Esophagus muscularis mucosa (tissue), 4 donors: ENCODE measurements at regions not wholly inside any gene's neighbourhood (a gene's known extent, or its start where the extent isn't known, plus 50 kb on each side); places are given as distances from the start of the nearest gene placed in this dataset.

Source experiments
- DNase-seq: peaks from one replicate; pipeline ENCODE4 v3.0.0-alpha.2; 2017; ENCODE audit errors: extremely low spot score
- H3K27ac ChIP-seq, 4 donors: fragments of 200-600 bp; sonication (generic); replicated peaks in 1 of 4; 1 replicate in 3 of 4; 2 replicates in 1 of 4; pipeline ENCODE4 v1.5.1; 2016 to 2019; ENCODE audit warnings: mild to moderate bottlenecking in 1 of 4
- H3K27me3 ChIP-seq, 4 donors: fragments of 200-600 bp; sonication (generic); one replicate each; pipeline versions ENCODE4 v1.5.1 to v1.6.0; 2016 to 2019
- H3K36me3 ChIP-seq, 4 donors: fragments of 200-600 bp; sonication (generic); one replicate each; pipeline ENCODE4 v1.5.1; 2016 to 2019
- H3K4me1 ChIP-seq, 4 donors: fragments of 200-600 bp; sonication (generic); one replicate each; pipeline ENCODE4 v1.5.1; 2016 to 2019
- H3K4me3 ChIP-seq, 4 donors: fragments of 200-600 bp; sonication (generic); 1 replicate in 2 of 4; 2 replicates in 2 of 4; pipeline ENCODE4 v1.5.1; 2016 to 2019; ENCODE audit warnings: mild to moderate bottlenecking in 4 of 4, moderate library complexity in 1 of 4
- H3K9me3 ChIP-seq, 4 donors: fragments of 200-600 bp; sonication (generic); 1 replicate in 3 of 4; 2 replicates in 1 of 4; pipeline ENCODE4 v1.5.1; 2016 to 2019
- EP300 ChIP-seq: sonication (generic); formaldehyde crosslinking; IDR thresholded peaks from one replicate; pipeline ENCODE4 v1.6.1; 2017; ENCODE audit warnings: antibody characterized with exemption
- POLR2A ChIP-seq: fragments of 450-650 bp; IDR thresholded peaks from one replicate; pipeline ENCODE4 v1.6.1; 2017; ENCODE audit warnings: antibody characterized with exemption, moderate library complexity, mild to moderate bottlenecking, low read depth
- POLR2AphosphoS5 ChIP-seq, 2 donors: sonication (generic); formaldehyde crosslinking; IDR thresholded peaks; one replicate each; pipeline ENCODE4 v1.6.1; 2017; ENCODE audit warnings: antibody characterized with exemption in 2 of 2
- WGBS: methylation state at CpG from one replicate; pipeline ENCODE4 v1.1.5; 2018; 5-methylcytosine and 5-hydroxymethylcytosine counted together
- intact Hi-C: fragments of 100-400 bp; cut with DNase I; formaldehyde crosslinking; loops from one replicate; pipeline ENCODE4 v1.15.1; 2023
- TF ChIP-seq, protein P1 (sequence below), 3 experiments: fragments of 200-600 bp in 2 of 3; fragments of 450-650 bp in 1 of 3; sonication (generic) in 2 of 3; IDR thresholded peaks; one replicate each; pipeline ENCODE4 v1.5.1; 2017 to 2019; ENCODE audit warnings: antibody characterized with exemption in 3 of 3, mild to moderate bottlenecking in 2 of 3, moderate library complexity in 1 of 3

DNA sequence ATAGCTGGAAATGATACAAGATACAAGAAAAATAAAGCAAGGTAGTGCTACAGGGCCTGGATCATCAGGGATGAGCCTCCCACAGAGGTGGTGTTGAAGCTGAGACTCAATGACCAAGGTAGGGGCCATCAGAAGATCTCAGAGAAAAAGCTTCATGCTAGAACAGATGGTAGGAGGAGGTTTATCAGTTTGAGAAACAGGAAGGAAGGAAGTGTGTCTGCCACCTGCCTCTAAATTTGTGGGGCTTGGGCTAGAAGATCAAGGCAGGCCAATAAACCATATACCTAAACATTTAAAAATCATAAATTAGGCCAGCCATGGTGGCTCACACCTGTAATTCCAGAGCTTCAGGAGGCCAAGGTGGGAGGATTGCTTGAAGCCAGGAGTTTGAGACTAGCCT, 410.8 kb upstream of the PRKCQ start:
- Histone ChIP-seq H3K9me3 (no peaks in the 10 kb centered on the region), H3K36me3 (no peaks in the 10 kb centered on the region), H3K27ac (no peak overlapping the region), H3K4me1 (no peaks in the 10 kb centered on the region), H3K27me3 (no peaks in the 10 kb centered on the region), H3K4me3 (no peak overlapping the region)
- peak; percentile 4 for DNase-seq
- intact Hi-C loops: no loop called here
- TF ChIP-seq EP300 (no peak), POLR2AphosphoS5 (IDR thresholded peaks at IDR 0.05) (no peak), POLR2A (no peak)
- TF ChIP-seq, protein P1, sequence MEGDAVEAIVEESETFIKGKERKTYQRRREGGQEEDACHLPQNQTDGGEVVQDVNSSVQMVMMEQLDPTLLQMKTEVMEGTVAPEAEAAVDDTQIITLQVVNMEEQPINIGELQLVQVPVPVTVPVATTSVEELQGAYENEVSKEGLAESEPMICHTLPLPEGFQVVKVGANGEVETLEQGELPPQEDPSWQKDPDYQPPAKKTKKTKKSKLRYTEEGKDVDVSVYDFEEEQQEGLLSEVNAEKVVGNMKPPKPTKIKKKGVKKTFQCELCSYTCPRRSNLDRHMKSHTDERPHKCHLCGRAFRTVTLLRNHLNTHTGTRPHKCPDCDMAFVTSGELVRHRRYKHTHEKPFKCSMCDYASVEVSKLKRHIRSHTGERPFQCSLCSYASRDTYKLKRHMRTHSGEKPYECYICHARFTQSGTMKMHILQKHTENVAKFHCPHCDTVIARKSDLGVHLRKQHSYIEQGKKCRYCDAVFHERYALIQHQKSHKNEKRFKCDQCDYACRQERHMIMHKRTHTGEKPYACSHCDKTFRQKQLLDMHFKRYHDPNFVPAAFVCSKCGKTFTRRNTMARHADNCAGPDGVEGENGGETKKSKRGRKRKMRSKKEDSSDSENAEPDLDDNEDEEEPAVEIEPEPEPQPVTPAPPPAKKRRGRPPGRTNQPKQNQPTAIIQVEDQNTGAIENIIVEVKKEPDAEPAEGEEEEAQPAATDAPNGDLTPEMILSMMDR (IDR thresholded peaks at IDR 0.05): no peak

DNA sequence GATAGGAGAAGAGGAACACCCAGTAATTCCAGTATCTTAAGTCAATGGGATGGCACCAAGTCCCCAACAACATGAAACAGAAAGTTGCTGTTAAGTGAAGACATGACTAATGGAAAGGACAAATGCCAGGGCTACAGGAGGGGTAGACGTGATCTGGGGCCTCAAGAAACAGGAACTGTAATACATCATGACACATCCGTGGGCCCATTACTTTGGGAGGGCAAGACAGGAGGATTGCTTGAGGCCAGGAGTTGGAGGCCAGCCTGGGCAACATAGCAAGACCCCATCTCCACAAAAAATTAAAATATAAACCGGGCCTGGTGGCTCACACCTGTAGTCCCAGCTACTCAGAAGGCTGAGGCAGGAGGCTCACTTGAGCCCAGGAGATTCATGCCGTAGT, 408.6 kb upstream of the PRKCQ start:
- Histone ChIP-seq H3K27ac (no peak overlapping the region), H3K36me3 (no peaks in the 10 kb centered on the region), H3K9me3 (no peaks in the 10 kb centered on the region), H3K27me3 (no peaks in the 10 kb centered on the region), H3K4me1 (no peaks in the 10 kb centered on the region), H3K4me3 (no peak overlapping the region)
- peak; percentile 39 for DNase-seq
- intact Hi-C loops: no loop called here
- WGBS: 82% methylated on average over 4 of the region's 4 CpGs
- TF ChIP-seq POLR2A (no peak), EP300 (no peak), POLR2AphosphoS5 (IDR thresholded peaks at IDR 0.05) (no peak)
- TF ChIP-seq, protein P1 (IDR thresholded peaks at IDR 0.05): no peak

DNA sequence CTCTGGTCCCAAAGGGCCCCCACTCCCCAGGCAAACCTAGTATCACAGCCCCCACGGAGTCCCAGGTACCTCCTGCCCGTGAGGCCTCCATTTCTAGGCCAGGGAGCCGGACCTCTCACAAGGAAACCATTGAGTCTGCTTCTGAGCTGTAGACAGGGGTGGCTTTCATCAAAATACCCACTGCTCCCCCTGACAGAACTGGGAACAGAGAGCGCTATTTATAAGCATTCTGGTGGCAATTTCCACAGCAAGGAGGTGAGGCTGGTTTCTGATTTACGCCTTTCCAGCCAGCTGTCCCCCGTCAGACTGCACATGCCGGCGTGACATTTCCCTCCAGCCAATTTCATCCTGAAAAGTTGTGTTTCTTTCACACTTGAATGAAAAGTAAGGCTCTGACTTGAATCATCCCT, 407.5 kb upstream of the PRKCQ start:
- Histone ChIP-seq H3K9me3 (no peaks in the 10 kb centered on the region), H3K4me3 (no peak overlapping the region), H3K4me1 (no peaks in the 10 kb centered on the region), H3K27me3 (no peaks in the 10 kb centered on the region), H3K36me3 (no peaks in the 10 kb centered on the region), H3K27ac (peak overlapping the region in 2 of 4 donors; percentile 30 to 47)
- peak; percentile 77 for DNase-seq
- no peak for TF ChIP-seq EP300
- TF ChIP-seq, protein P1 (IDR thresholded peaks at IDR 0.05): no peak
- TF ChIP-seq POLR2AphosphoS5 (IDR thresholded peaks at IDR 0.05): no peak
- no peak for TF ChIP-seq POLR2A
- intact Hi-C loops: no loop called here
- WGBS: 75% methylated on average over 8 of the region's 8 CpGs

DNA sequence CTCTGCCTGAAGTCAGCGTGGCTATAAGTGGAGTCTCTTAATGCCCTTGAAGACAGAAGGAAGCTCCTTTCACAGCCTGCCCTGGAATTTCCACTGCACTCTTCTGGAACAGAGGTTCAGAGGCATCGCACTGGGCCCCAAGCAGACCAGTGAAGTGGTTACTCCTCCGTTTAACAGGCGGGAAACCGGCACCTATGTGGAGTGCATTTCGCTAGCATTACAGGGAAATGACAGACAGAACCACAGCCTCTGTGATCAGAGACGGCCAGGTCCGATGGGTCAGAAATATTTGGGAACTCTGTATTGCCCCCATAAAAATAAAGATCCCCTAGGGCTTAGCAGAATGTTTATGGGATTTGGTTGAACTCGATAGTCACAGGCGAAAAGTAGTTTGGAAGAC, 406.9 kb upstream of the PRKCQ start:
- intact Hi-C loops: no loop called here
- Histone ChIP-seq H3K36me3 (no peaks in the 10 kb centered on the region), H3K4me3 (no peak overlapping the region), H3K27ac (peak overlapping the region in 2 of 4 donors; percentile 30 to 47), H3K9me3 (no peaks in the 10 kb centered on the region), H3K27me3 (no peaks in the 10 kb centered on the region), H3K4me1 (peaks cover 0 to 2% (median 0%) of the 10 kb centered on the region in 4 donors)
- 85% methylated on average over 10 of the region's 10 CpGs for WGBS
- TF ChIP-seq EP300 (no peak), POLR2A (no peak), POLR2AphosphoS5 (IDR thresholded peaks at IDR 0.05) (no peak)
- TF ChIP-seq, protein P1 (IDR thresholded peaks at IDR 0.05): no peak
- peak; percentile 72 for DNase-seq

GRCh38 chr10:6985644-6986043, 405.6 kb upstream of the PRKCQ start:
- Histone ChIP-seq H3K4me3 (no peak overlapping the region), H3K9me3 (no peaks in the 10 kb centered on the region), H3K36me3 (no peaks in the 10 kb centered on the region), H3K4me1 (peaks cover 0 to 9% (median 1%) of the 10 kb centered on the region in 4 donors), H3K27me3 (no peaks in the 10 kb centered on the region), H3K27ac (no peak overlapping the region)
- intact Hi-C loops: no loop called here
- DNase-seq: peak; percentile 2
- 75% methylated on average over 9 of the region's 9 CpGs for WGBS
- TF ChIP-seq, protein P1 (IDR thresholded peaks at IDR 0.05): no peak
- TF ChIP-seq POLR2A: no peak
